ENCODE measurements at regions not wholly inside any gene's neighbourhood (a gene's known extent, or its start where the extent isn't known, plus 50 kb on each side); places are given as distances from the start of the nearest gene placed in this dataset.

GRCh38 chr10:128763588-128763987 is 637.4 kb upstream of the MKI67 start:
- intact Hi-C loops (cut with micrococcal nuclease) = no loop called here
- peaks cover 5% of the 10 kb centered on the region for H3K9me3 ChIP-seq (replicated peaks; ENCODE audit: control insufficient read depth, insufficient read depth, low read length)
- no peaks in the 10 kb centered on the region for H3K4me1 ChIP-seq (ENCODE audit: control insufficient read depth, extremely low read depth, insufficient read depth, low read length)
- CTCF ChIA-PET = no interaction called here
- no peak for DNase-seq (ENCODE audit: low read depth, low spot score)
- no peak overlapping the region for H3K27ac ChIP-seq (ENCODE audit: insufficient read depth, low read depth, low read length)
- FAIRE-seq = no peak
- no peak overlapping the region for H2AFZ ChIP-seq (ENCODE audit: low read depth, low read length)
- no peak overlapping the region for H3K9ac ChIP-seq (replicated peaks; ENCODE audit: extremely low read depth, insufficient read depth, low read length)
- TF ChIP-seq FOS (IDR thresholded peaks at IDR 0.05; ENCODE audit: borderline replicate concordance, insufficient read depth, low read length) = no peak
- TF ChIP-seq POLR2AphosphoS5 (IDR thresholded peaks at IDR 0.05; ENCODE audit: insufficient read depth, low read depth, low read length) = no peak
- no peak for TF ChIP-seq POLR2A (IDR thresholded peaks at IDR 0.05; ENCODE audit: low read depth, low read length)
- TF ChIP-seq JUN (IDR thresholded peaks at IDR 0.05; ENCODE audit: borderline replicate concordance, insufficient read depth, insufficient read length, low read depth) = no peak
- TF ChIP-seq EZH2 (IDR thresholded peaks at IDR 0.05; ENCODE audit: borderline replicate concordance, low read depth, low read length, severe bottlenecking) = no peak
- TF ChIP-seq, protein P1, sequence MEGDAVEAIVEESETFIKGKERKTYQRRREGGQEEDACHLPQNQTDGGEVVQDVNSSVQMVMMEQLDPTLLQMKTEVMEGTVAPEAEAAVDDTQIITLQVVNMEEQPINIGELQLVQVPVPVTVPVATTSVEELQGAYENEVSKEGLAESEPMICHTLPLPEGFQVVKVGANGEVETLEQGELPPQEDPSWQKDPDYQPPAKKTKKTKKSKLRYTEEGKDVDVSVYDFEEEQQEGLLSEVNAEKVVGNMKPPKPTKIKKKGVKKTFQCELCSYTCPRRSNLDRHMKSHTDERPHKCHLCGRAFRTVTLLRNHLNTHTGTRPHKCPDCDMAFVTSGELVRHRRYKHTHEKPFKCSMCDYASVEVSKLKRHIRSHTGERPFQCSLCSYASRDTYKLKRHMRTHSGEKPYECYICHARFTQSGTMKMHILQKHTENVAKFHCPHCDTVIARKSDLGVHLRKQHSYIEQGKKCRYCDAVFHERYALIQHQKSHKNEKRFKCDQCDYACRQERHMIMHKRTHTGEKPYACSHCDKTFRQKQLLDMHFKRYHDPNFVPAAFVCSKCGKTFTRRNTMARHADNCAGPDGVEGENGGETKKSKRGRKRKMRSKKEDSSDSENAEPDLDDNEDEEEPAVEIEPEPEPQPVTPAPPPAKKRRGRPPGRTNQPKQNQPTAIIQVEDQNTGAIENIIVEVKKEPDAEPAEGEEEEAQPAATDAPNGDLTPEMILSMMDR (IDR thresholded peaks at IDR 0.05; ENCODE audit: extremely low read depth in 1 of 2, insufficient read depth in 1 of 2, low read depth in 1 of 2, low read length in 2 of 2) = no peak
- no peak for TF ChIP-seq GATA2 (IDR thresholded peaks at IDR 0.05; ENCODE audit: insufficient read depth, insufficient read length, low read depth, low read length)
- TF ChIP-seq MYC (IDR thresholded peaks at IDR 0.05; ENCODE audit: low read depth, low read length) = no peak
- TF ChIP-seq MAX (IDR thresholded peaks at IDR 0.05; ENCODE audit: insufficient read depth, insufficient read length) = no peak
- dilution Hi-C loops (cut with MboI; ENCODE audit: extremely low pct_ligation_motif_present, low sequenced_read_pairs) = no loop called here
- no peak overlapping the region for H3K4me3 ChIP-seq (replicated peaks in 1 of 3; ENCODE audit: insufficient read depth in 1 of 3, low read depth in 1 of 3, low read length in 3 of 3)
- H3K9me1 ChIP-seq (replicated peaks; ENCODE audit: control insufficient read depth, extremely low read depth, insufficient read depth, low read length) = no peaks in the 10 kb centered on the region
- no peaks in the 10 kb centered on the region for H3K36me3 ChIP-seq (ENCODE audit: control insufficient read depth in 2 of 2, extremely low read depth in 1 of 2, insufficient read depth in 2 of 2, low read length in 2 of 2)
- no peak overlapping the region for H3K4me2 ChIP-seq (ENCODE audit: insufficient read depth, low read length)
- H3K27me3 ChIP-seq (ENCODE audit: control insufficient read depth in 2 of 2, insufficient read depth in 2 of 2, low read length in 2 of 2) = no peaks in the 10 kb centered on the region
- H4K20me1 ChIP-seq (replicated peaks; ENCODE audit: control insufficient read depth, extremely low read depth, insufficient read depth, low read length) = no peaks in the 10 kb centered on the region
- BruUV-seq (replicated peaks) = no TSS peak
- POLR2A ChIA-PET = no interaction called here
- no peaks in the 10 kb centered on the region for H3K79me2 ChIP-seq (ENCODE audit: control insufficient read depth, insufficient read depth, low read length)
